MG63 (cell line): ENCODE measurements at regions not wholly inside any gene's neighbourhood (a gene's known extent, or its start where the extent isn't known, plus 50 kb on each side); places are given as distances from the start of the nearest gene placed in this dataset.

ENCODE experiments used
- DNase-seq: peaks from one replicate; pipeline ENCODE4 v3.0.0-alpha.2; 2020
- H3K27me3 ChIP-seq: fragments of 250-450 bp; sonication (Bioruptor Pico); 2 replicates; pipeline ENCODE4 v1.5.1; 2020; ENCODE audit warnings: mild to moderate bottlenecking, moderate library complexity
- H3K36me3 ChIP-seq: fragments of 250-450 bp; sonication (Bioruptor Pico); 2 replicates; pipeline ENCODE4 v1.5.1; 2020; ENCODE audit warnings: mild to moderate bottlenecking, moderate library complexity
- H3K4me3 ChIP-seq: fragments of 250-450 bp; sonication (Bioruptor Pico); 2 replicates; pipeline ENCODE4 v1.5.1; 2020; ENCODE audit warnings: mild to moderate bottlenecking, moderate library complexity
- H3K9me3 ChIP-seq: fragments of 250-450 bp; sonication (Bioruptor Pico); 2 replicates; pipeline ENCODE4 v1.5.1; 2020; ENCODE audit warnings: mild to moderate bottlenecking, moderate library complexity

GRCh38 chr17:70230850-70231640 lies 61.7 kb downstream of the KCNJ2 start:
- no peaks in the 10 kb centered on the region for H3K9me3 ChIP-seq
- no peak overlapping the region for H3K4me3 ChIP-seq
- no peak for DNase-seq
- H3K36me3 ChIP-seq = no peaks in the 10 kb centered on the region
- H3K27me3 ChIP-seq = no peaks in the 10 kb centered on the region

GRCh38 chr17:70232466-70232865 lies 63.1 kb downstream of the KCNJ2 start:
- Histone ChIP-seq H3K27me3 (no peaks in the 10 kb centered on the region), H3K9me3 (no peaks in the 10 kb centered on the region), H3K4me3 (no peak overlapping the region), H3K36me3 (no peaks in the 10 kb centered on the region)
- no peak for DNase-seq

GRCh38 chr17:70235252-70235651 lies 65.9 kb downstream of the KCNJ2 start:
- DNase-seq = no peak
- Histone ChIP-seq H3K27me3 (no peaks in the 10 kb centered on the region), H3K36me3 (no peaks in the 10 kb centered on the region), H3K4me3 (no peak overlapping the region), H3K9me3 (no peaks in the 10 kb centered on the region)

GRCh38 chr17:70238228-70238627 lies 68.9 kb downstream of the KCNJ2 start:
- no peaks in the 10 kb centered on the region for H3K9me3 ChIP-seq
- no peaks in the 10 kb centered on the region for H3K27me3 ChIP-seq
- no peak overlapping the region for H3K4me3 ChIP-seq
- no peak for DNase-seq
- H3K36me3 ChIP-seq = no peaks in the 10 kb centered on the region

- Histone ChIP-seq H3K27me3 (no peaks in the 10 kb centered on the region), H3K36me3 (no peaks in the 10 kb centered on the region), H3K4me3 (no peak overlapping the region), H3K9me3 (no peaks in the 10 kb centered on the region)
- DNase-seq = no peak
These were observed 69.3 kb downstream of the KCNJ2 start for GRCh38 chr17:70238646-70239045.

GRCh38 chr17:70239391-70239826 lies 70.1 kb downstream of the KCNJ2 start:
- DNase-seq = no peak
- H3K4me3 ChIP-seq = no peak overlapping the region
- no peaks in the 10 kb centered on the region for H3K36me3 ChIP-seq
- no peaks in the 10 kb centered on the region for H3K27me3 ChIP-seq
- H3K9me3 ChIP-seq = no peaks in the 10 kb centered on the region

GRCh38 chr17:70241071-70241470 lies 71.7 kb downstream of the KCNJ2 start:
- no peaks in the 10 kb centered on the region for H3K36me3 ChIP-seq
- H3K4me3 ChIP-seq = no peak overlapping the region
- DNase-seq = no peak
- no peaks in the 10 kb centered on the region for H3K9me3 ChIP-seq
- H3K27me3 ChIP-seq = no peaks in the 10 kb centered on the region

- no peak for DNase-seq
- Histone ChIP-seq H3K36me3 (no peaks in the 10 kb centered on the region), H3K9me3 (no peaks in the 10 kb centered on the region; the same call in 1 of the 2 replicates)
These were observed 73.6 kb downstream of the KCNJ2 start for GRCh38 chr17:70242781-70243437.

GRCh38 chr17:70251706-70252105 lies 82.4 kb downstream of the KCNJ2 start:
- Histone ChIP-seq H3K4me3 (no peak overlapping the region), H3K9me3 (no peaks in the 10 kb centered on the region; the same call in 1 of the 2 replicates)
- no peak for DNase-seq

More at GRCh38 chr17:70242781-70243437, 73.6 kb downstream of the KCNJ2 start:
- Histone ChIP-seq H3K4me3 (no peak overlapping the region), H3K27me3 (no peaks in the 10 kb centered on the region)

GRCh38 chr17:70254735-70255460 lies 85.6 kb downstream of the KCNJ2 start:
- no peak for DNase-seq
- no peaks in the 10 kb centered on the region for H3K9me3 ChIP-seq
- no peaks in the 10 kb centered on the region for H3K36me3 ChIP-seq
- no peak overlapping the region for H3K4me3 ChIP-seq
- no peaks in the 10 kb centered on the region for H3K27me3 ChIP-seq

More at GRCh38 chr17:70251706-70252105, 82.4 kb downstream of the KCNJ2 start:
- Histone ChIP-seq H3K36me3 (no peaks in the 10 kb centered on the region), H3K27me3 (no peaks in the 10 kb centered on the region)

- no peaks in the 10 kb centered on the region for H3K27me3 ChIP-seq
- H3K9me3 ChIP-seq = no peaks in the 10 kb centered on the region
- H3K36me3 ChIP-seq = no peaks in the 10 kb centered on the region
- H3K4me3 ChIP-seq = no peak overlapping the region
- no peak for DNase-seq
These were observed 87.4 kb downstream of the KCNJ2 start for GRCh38 chr17:70256751-70257150.

GRCh38 chr17:70258465-70258864 lies 89.1 kb downstream of the KCNJ2 start:
- DNase-seq = no peak
- H3K4me3 ChIP-seq = no peak overlapping the region
- H3K9me3 ChIP-seq = no peaks in the 10 kb centered on the region
- no peaks in the 10 kb centered on the region for H3K36me3 ChIP-seq
- no peaks in the 10 kb centered on the region for H3K27me3 ChIP-seq

GRCh38 chr17:70259400-70259799 lies 90.1 kb downstream of the KCNJ2 start:
- Histone ChIP-seq H3K4me3 (no peak overlapping the region), H3K36me3 (no peaks in the 10 kb centered on the region), H3K27me3 (no peaks in the 10 kb centered on the region), H3K9me3 (no peaks in the 10 kb centered on the region)
- DNase-seq = no peak

GRCh38 chr17:70261170-70261569 lies 91.8 kb downstream of the KCNJ2 start:
- Histone ChIP-seq H3K36me3 (no peaks in the 10 kb centered on the region), H3K27me3 (no peaks in the 10 kb centered on the region), H3K4me3 (no peak overlapping the region), H3K9me3 (no peaks in the 10 kb centered on the region)
- DNase-seq = no peak

GRCh38 chr17:70265471-70265870 lies 96.1 kb downstream of the KCNJ2 start:
- Histone ChIP-seq H3K9me3 (no peaks in the 10 kb centered on the region), H3K36me3 (no peaks in the 10 kb centered on the region), H3K27me3 (no peaks in the 10 kb centered on the region), H3K4me3 (no peak overlapping the region)
- no peak for DNase-seq

- Histone ChIP-seq H3K27me3 (no peaks in the 10 kb centered on the region), H3K9me3 (no peaks in the 10 kb centered on the region), H3K4me3 (no peak overlapping the region), H3K36me3 (no peaks in the 10 kb centered on the region)
- no peak for DNase-seq
These were observed 97.1 kb downstream of the KCNJ2 start for GRCh38 chr17:70266394-70266793.

GRCh38 chr17:70268383-70268782 lies 99.1 kb downstream of the KCNJ2 start:
- H3K27me3 ChIP-seq = no peaks in the 10 kb centered on the region
- no peak for DNase-seq
- no peaks in the 10 kb centered on the region for H3K9me3 ChIP-seq
- H3K36me3 ChIP-seq = no peaks in the 10 kb centered on the region
- no peak overlapping the region for H3K4me3 ChIP-seq
